GM23338 (cell line): ENCODE measurements at regions not wholly inside any gene's neighbourhood (a gene's known extent, or its start where the extent isn't known, plus 50 kb on each side); places are given as distances from the start of the nearest gene placed in this dataset.

Experiments used
- ATAC-seq: fragments of 200-7000 bp; cut with Tn5 transposase; 3 replicates; pipeline ENCODE4 v1.9.1; 2020
- DNase-seq: peaks from one replicate; pipeline ENCODE4 v3.0.0-alpha.2; 2015; ENCODE audit warnings: low spot score
- H2AFZ ChIP-seq: fragments of 200-600 bp; sonication (generic); 2 replicates; pipeline ENCODE4 v1.8.0; 2016; ENCODE audit warnings: antibody characterized with exemption, mild to moderate bottlenecking, moderate library complexity
- H3F3A ChIP-seq: fragments of 200-600 bp; sonication (generic); replicated peaks from 2 replicates; pipeline ENCODE4 v1.8.0; 2017; ENCODE audit warnings: antibody characterized with exemption, mixed run types, low read depth
- H3K27ac ChIP-seq: fragments of 200-600 bp; sonication (generic); 2 replicates; pipeline ENCODE4 v1.6.1; 2016; ENCODE audit warnings: low read depth
- H3K27me3 ChIP-seq: fragments of 200-600 bp; sonication (generic); 2 replicates; pipeline ENCODE4 v1.8.0; 2016; ENCODE audit warnings: mild to moderate bottlenecking, mixed run types, moderate library complexity; ENCODE audit not compliant: insufficient read depth
- H3K36me3 ChIP-seq: fragments of 200-600 bp; sonication (generic); 2 replicates; pipeline ENCODE4 v1.8.0; 2016; ENCODE audit warnings: mild to moderate bottlenecking; ENCODE audit not compliant: insufficient read depth
- H3K4me1 ChIP-seq: fragments of 200-600 bp; sonication (generic); 2 replicates; pipeline ENCODE4 v1.8.0; 2016; ENCODE audit warnings: mild to moderate bottlenecking, moderate library complexity; ENCODE audit not compliant: insufficient read depth
- H3K4me2 ChIP-seq: fragments of 200-600 bp; sonication (generic); 2 replicates; pipeline ENCODE4 v1.7.1; 2017; ENCODE audit warnings: mixed run types
- H3K4me3 ChIP-seq: fragments of 200-600 bp; sonication (generic); 2 replicates; pipeline ENCODE4 v1.6.1; 2016; ENCODE audit warnings: mixed run types
- H3K79me2 ChIP-seq: fragments of 200-600 bp; sonication (generic); replicated peaks from 2 replicates; pipeline ENCODE4 v1.8.0; 2017; ENCODE audit warnings: mild to moderate bottlenecking; ENCODE audit not compliant: insufficient read depth
- H3K9me2 ChIP-seq: fragments of 200-600 bp; sonication (generic); 2 replicates; pipeline ENCODE4 v1.8.0; 2017; ENCODE audit not compliant: insufficient read depth
- H4K20me1 ChIP-seq: fragments of 200-600 bp; sonication (generic); replicated peaks from 2 replicates; pipeline ENCODE4 v1.8.0; 2017; ENCODE audit warnings: mild to moderate bottlenecking; ENCODE audit not compliant: insufficient read depth
- H3K27ac Mint-ChIP-seq: 2 replicates; pipeline ENCODE4 v1.8.0; 2020; ENCODE audit warnings: inconsistent platforms, mild to moderate bottlenecking, moderate library complexity, mixed read lengths
- H3K27me3 Mint-ChIP-seq: 3 replicates; pipeline ENCODE4 v1.8.0; 2022; ENCODE audit warnings: low read depth, mild to moderate bottlenecking, moderate library complexity, mixed read lengths, inconsistent platforms; ENCODE audit not compliant: insufficient read depth, poor library complexity
- H3K36me3 Mint-ChIP-seq: 3 replicates; pipeline ENCODE4 v1.8.0; 2021; ENCODE audit warnings: low read depth, mild to moderate bottlenecking, inconsistent platforms, moderate library complexity, mixed read lengths
- H3K4me1 Mint-ChIP-seq: 3 replicates; pipeline ENCODE4 v1.8.0; 2020; ENCODE audit warnings: mild to moderate bottlenecking, inconsistent platforms, mixed read lengths
- H3K4me3 Mint-ChIP-seq: 3 replicates; pipeline ENCODE4 v1.8.0; 2021; ENCODE audit warnings: moderate library complexity, mild to moderate bottlenecking, inconsistent platforms, mixed read lengths
- H3K9me3 Mint-ChIP-seq: 3 replicates; pipeline ENCODE4 v1.8.0; 2020; ENCODE audit warnings: moderate library complexity, mild to moderate bottlenecking, inconsistent platforms, mixed read lengths
- CREB1 ChIP-seq: fragments of 250-450 bp; sonication (Bioruptor Pico); IDR thresholded peaks from 2 replicates; pipeline ENCODE4 v1.5.0; 2020; ENCODE audit warnings: low read depth, mild to moderate bottlenecking, moderate library complexity
- CTCF ChIP-seq, 2 experiments: fragments of 200-600 bp in 1 of 2; sonication (generic) in 1 of 2; conservative IDR thresholded peaks; 2 replicates each; pipeline versions ENCODE4 v1.5.1 to v1.6.1; 2016 to 2017; ENCODE audit warnings: antibody characterized with exemption in 2 of 2, low read depth in 2 of 2, mild to moderate bottlenecking in 2 of 2, moderate library complexity in 1 of 2
- ETS1 ChIP-seq: IDR thresholded peaks from 2 replicates; pipeline ENCODE4 v1.6.1; 2016; ENCODE audit warnings: antibody characterized with exemption
- EZH2 ChIP-seq: fragments of 200-600 bp; sonication (generic); IDR thresholded peaks from one replicate; pipeline ENCODE4 v1.8.0; 2017; ENCODE audit warnings: antibody characterized with exemption, mild to moderate bottlenecking, low read depth; ENCODE audit not compliant: unreplicated experiment
- EZH2phosphoT487 ChIP-seq: fragments of 200-600 bp; sonication (generic); IDR thresholded peaks from one replicate; pipeline ENCODE4 v1.8.1; 2018; ENCODE audit warnings: antibody characterized with exemption; ENCODE audit not compliant: unreplicated experiment
- JUNB ChIP-seq: IDR thresholded peaks from one replicate; pipeline ENCODE4 v1.6.1; 2016; ENCODE audit warnings: antibody characterized with exemption; ENCODE audit not compliant: unreplicated experiment
- NANOG ChIP-seq: IDR thresholded peaks from 2 replicates; pipeline ENCODE4 v1.6.1; 2016; ENCODE audit warnings: antibody characterized with exemption, borderline replicate concordance
- POLR2AphosphoS5 ChIP-seq: IDR thresholded peaks from 2 replicates; pipeline ENCODE4 v1.6.1; 2016; ENCODE audit warnings: antibody characterized with exemption, low read depth
- REST ChIP-seq: IDR thresholded peaks from one replicate; pipeline ENCODE4 v1.6.1; 2018; ENCODE audit warnings: antibody characterized with exemption; ENCODE audit not compliant: unreplicated experiment
- ZNF114 ChIP-seq: fragments of 250-450 bp; sonication (Bioruptor Pico); IDR thresholded peaks from 2 replicates; pipeline ENCODE4 v1.5.0; 2020; ENCODE audit warnings: mild to moderate bottlenecking, moderate library complexity
- ZNF331 ChIP-seq: fragments of 250-450 bp; sonication (Bioruptor Pico); IDR thresholded peaks from 2 replicates; pipeline ENCODE4 v1.5.0; 2020; ENCODE audit warnings: low read depth, mild to moderate bottlenecking, moderate library complexity
- ZNF462 ChIP-seq: fragments of 250-450 bp; sonication (Bioruptor Pico); IDR thresholded peaks from 2 replicates; pipeline ENCODE4 v1.5.0; 2020; ENCODE audit warnings: mild to moderate bottlenecking, moderate library complexity

- Histone ChIP-seq H3F3A (no peaks in the 10 kb centered on the region), H3K27me3 (no peaks in the 10 kb centered on the region), H3K36me3 (no peaks in the 10 kb centered on the region), H3K9me2 (no peaks in the 10 kb centered on the region), H3K27ac (no peak overlapping the region), H3K4me3 (no peak overlapping the region), H3K79me2 (no peaks in the 10 kb centered on the region), H3K4me2 (peak overlapping the region; percentile 20; the same call in 1 of the 2 replicates), H4K20me1 (no peaks in the 10 kb centered on the region), H3K4me1 (peaks cover 10% of the 10 kb centered on the region), H2AFZ (peak overlapping the region; percentile 72; the same call in 1 of the 2 replicates)
- Mint-ChIP-seq H3K4me1 (peaks cover 14% of the 10 kb centered on the region), H3K27me3 (peaks cover 3% of the 10 kb centered on the region), H3K4me3 (no peak overlapping the region), H3K9me3 (peaks cover 99% of the 10 kb centered on the region), H3K36me3 (peaks cover 19% of the 10 kb centered on the region), H3K27ac (no peak overlapping the region)
- ATAC-seq (no peak), DNase-seq (no peak)
- TF ChIP-seq JUNB (no peak), REST (no peak), ZNF462 (no peak), EZH2phosphoT487 (no peak), POLR2AphosphoS5 (no peak), ZNF331 (no peak), ETS1 (no peak), NANOG (no peak), EZH2 (no peak), CREB1 (CRISPR knock-in tag) (no peak), ZNF114 (CRISPR knock-in tag) (no peak), CTCF (conservative IDR thresholded peaks at IDR 0.05; ENCODE audit: low read depth in 2 of 2) (no peak)
These were observed 74.3 kb upstream of the NDN start for GRCh38 chr15:23761386-23761785.
